ENCODE measurements at regions not wholly inside any gene's neighbourhood (a gene's known extent, or its start where the extent isn't known, plus 50 kb on each side); places are given as distances from the start of the nearest gene placed in this dataset.

GRCh38 chr2:877747-878146 is 72.9 kb upstream of the SNTG2 start:
- H3K4me3 ChIP-seq (replicated peaks; ENCODE audit: low read depth, low read length) = no peak overlapping the region
- no peak for TF ChIP-seq CTCF (IDR thresholded peaks at IDR 0.05; ENCODE audit: low read depth, low read length, missing control alignments)
- DNase-seq (ENCODE audit: extremely low read depth, low read depth) = no peak

GRCh38 chr2:875687-876615 is 74.7 kb upstream of the SNTG2 start:
- no peak for DNase-seq (ENCODE audit: extremely low read depth, low read depth)
- no peak for TF ChIP-seq CTCF (IDR thresholded peaks at IDR 0.05; ENCODE audit: low read depth, low read length, missing control alignments)
- no peak overlapping the region for H3K4me3 ChIP-seq (replicated peaks; ENCODE audit: low read depth, low read length)

- no peak for TF ChIP-seq CTCF (IDR thresholded peaks at IDR 0.05; ENCODE audit: low read depth, low read length, missing control alignments)
- no peak overlapping the region for H3K4me3 ChIP-seq (replicated peaks; ENCODE audit: low read depth, low read length)
- DNase-seq (ENCODE audit: extremely low read depth, low read depth) = no peak
Observed at GRCh38 chr2:873651-874580, 76.7 kb upstream of the SNTG2 start.

- no peak overlapping the region for H3K4me3 ChIP-seq (replicated peaks; ENCODE audit: low read depth, low read length)
- DNase-seq (ENCODE audit: extremely low read depth, low read depth) = no peak
- TF ChIP-seq CTCF (IDR thresholded peaks at IDR 0.05; ENCODE audit: low read depth, low read length, missing control alignments) = no peak
Observed at GRCh38 chr2:873027-873426, 77.6 kb upstream of the SNTG2 start.

GRCh38 chr2:871926-872680 is 78.5 kb upstream of the SNTG2 start:
- no peak for TF ChIP-seq CTCF (IDR thresholded peaks at IDR 0.05; ENCODE audit: low read depth, low read length, missing control alignments)
- H3K4me3 ChIP-seq (replicated peaks; ENCODE audit: low read depth, low read length) = no peak overlapping the region
- DNase-seq (ENCODE audit: extremely low read depth, low read depth) = no peak

- TF ChIP-seq CTCF (IDR thresholded peaks at IDR 0.05; ENCODE audit: low read depth, low read length, missing control alignments) = no peak
- no peak overlapping the region for H3K4me3 ChIP-seq (replicated peaks; ENCODE audit: low read depth, low read length)
- no peak for DNase-seq (ENCODE audit: extremely low read depth, low read depth)
Observed at GRCh38 chr2:871175-871727, 79.4 kb upstream of the SNTG2 start.
